Mesodermal cell (in vitro differentiated cells): ENCODE measurements at regions not wholly inside any gene's neighbourhood (a gene's known extent, or its start where the extent isn't known, plus 50 kb on each side); places are given as distances from the start of the nearest gene placed in this dataset.
"Not testable (repeated sequence)": the region's sequence is repeated elsewhere in the genome, so short reads cannot be mapped to it uniquely, and the experiment has no call there.

Experiments used
- H3K27ac ChIP-seq: 2 replicates; pipeline ENCODE4 v1.7.0; 2013; ENCODE audit warnings: mild to moderate bottlenecking, low read depth, low read length, moderate library complexity; ENCODE audit not compliant: severe bottlenecking
- H3K36me3 ChIP-seq: 2 replicates; pipeline ENCODE4 v1.7.1; 2013; ENCODE audit warnings: mild to moderate bottlenecking, low read length, moderate library complexity; ENCODE audit not compliant: control insufficient read depth, insufficient read depth
- H3K4me1 ChIP-seq: one replicate; pipeline ENCODE4 v1.7.1; 2013; ENCODE audit warnings: mild to moderate bottlenecking, low read length; ENCODE audit not compliant: insufficient read depth, control insufficient read depth, poor library complexity, severe bottlenecking
- H3K4me3 ChIP-seq: 2 replicates; pipeline ENCODE4 v1.7.0; 2013; ENCODE audit warnings: low read length, control low read depth, mild to moderate bottlenecking; ENCODE audit not compliant: insufficient read depth, poor library complexity, severe bottlenecking; ENCODE audit errors: extremely low read depth
- H3K9me3 ChIP-seq: 2 replicates; pipeline ENCODE4 v1.7.1; 2013; ENCODE audit warnings: mild to moderate bottlenecking, low read length, moderate library complexity; ENCODE audit not compliant: control insufficient read depth
- WGBS, 2 experiments: methylation state at CpG; one replicate each; pipeline ENCODE4 v1.1.5; 2013; ENCODE audit warnings: missing lambda C conversion rate in 2 of 2; ENCODE audit not compliant: insufficient coverage in 2 of 2; 5-methylcytosine and 5-hydroxymethylcytosine counted together

GRCh38 chr12:88367231-88367630 is 213.0 kb downstream of the KITLG start:
- no peak overlapping the region for H3K27ac ChIP-seq
- no peak overlapping the region for H3K4me3 ChIP-seq
- H3K4me1 ChIP-seq = no peaks in the 10 kb centered on the region
- no peaks in the 10 kb centered on the region for H3K36me3 ChIP-seq
- no peaks in the 10 kb centered on the region for H3K9me3 ChIP-seq

- not testable (repeated sequence) for H3K36me3 ChIP-seq, H3K4me1 ChIP-seq, H3K9me3 ChIP-seq, H3K27ac ChIP-seq, H3K4me3 ChIP-seq
- 70 to 82% methylated on average over 5 of the region's 5 CpGs for WGBS, 2 experiments
Observed at GRCh38 chr12:88368077-88368476, 212.2 kb downstream of the KITLG start.

- H3K4me1 ChIP-seq = no peaks in the 10 kb centered on the region
- no peaks in the 10 kb centered on the region for H3K36me3 ChIP-seq
- WGBS, 2 experiments = 92 to 94% methylated on average over 5 to 7 of the region's 7 CpGs
- no peak overlapping the region for H3K27ac ChIP-seq
- H3K9me3 ChIP-seq = no peaks in the 10 kb centered on the region
- no peak overlapping the region for H3K4me3 ChIP-seq
Observed at GRCh38 chr12:88371416-88372183, 208.7 kb downstream of the KITLG start.

DNA sequence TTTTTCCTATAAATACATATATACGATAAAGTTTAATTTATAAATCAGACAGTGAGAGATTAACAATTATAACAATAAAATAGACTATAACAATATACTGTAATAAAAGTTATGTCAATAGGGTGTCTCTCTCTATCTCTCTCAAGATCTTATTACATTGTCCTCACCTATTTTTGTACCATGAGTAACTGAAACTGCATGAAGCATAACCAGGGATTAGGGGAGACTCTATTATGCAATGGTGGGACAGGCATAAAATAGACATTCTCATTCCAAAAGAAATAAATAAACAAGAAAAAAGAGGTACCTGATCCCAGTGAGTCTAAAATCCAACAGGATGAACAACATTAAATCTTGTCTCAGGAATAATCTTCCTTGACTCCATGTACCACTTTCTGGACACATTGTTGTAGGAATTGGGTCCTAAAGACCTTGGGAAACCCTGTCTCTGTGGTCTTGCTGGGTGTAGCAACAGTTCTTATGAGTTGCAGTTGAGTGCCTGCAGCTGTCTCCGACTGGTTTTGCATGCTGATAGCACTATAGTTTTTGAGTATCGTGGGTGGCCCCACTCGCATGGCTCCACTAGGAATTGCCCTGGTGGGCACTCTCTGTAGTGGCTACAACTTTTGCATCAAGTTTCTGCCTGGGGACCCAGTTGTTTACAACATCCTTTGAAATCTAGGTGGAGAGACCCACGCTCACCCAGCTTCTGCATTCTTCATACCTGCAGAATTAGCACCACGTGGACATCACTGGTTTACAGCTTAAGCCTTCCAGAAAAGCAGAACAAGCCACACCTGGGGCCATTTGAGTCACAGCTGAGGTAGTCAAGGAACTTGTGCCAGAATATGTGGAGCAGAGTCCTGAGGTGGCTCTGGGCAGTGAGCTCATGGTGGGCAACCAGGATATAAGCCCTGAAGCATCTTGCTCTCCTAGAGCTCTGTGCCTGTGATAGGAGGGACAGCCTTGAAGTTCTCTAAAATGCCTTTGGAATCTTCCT is 204.7 kb downstream of the KITLG start:
- 94 to 100% methylated on average over 5 of the region's 6 CpGs for WGBS, 2 experiments
- Histone ChIP-seq H3K27ac (no peak overlapping the region), H3K9me3 (no peaks in the 10 kb centered on the region), H3K4me1 (no peaks in the 10 kb centered on the region), H3K4me3 (no peak overlapping the region), H3K36me3 (no peaks in the 10 kb centered on the region)

GRCh38 chr12:88377973-88378372 is 202.3 kb downstream of the KITLG start:
- H3K4me1 ChIP-seq = no peaks in the 10 kb centered on the region
- H3K9me3 ChIP-seq = no peaks in the 10 kb centered on the region
- H3K36me3 ChIP-seq = no peaks in the 10 kb centered on the region
- H3K4me3 ChIP-seq = no peak overlapping the region
- no peak overlapping the region for H3K27ac ChIP-seq

DNA sequence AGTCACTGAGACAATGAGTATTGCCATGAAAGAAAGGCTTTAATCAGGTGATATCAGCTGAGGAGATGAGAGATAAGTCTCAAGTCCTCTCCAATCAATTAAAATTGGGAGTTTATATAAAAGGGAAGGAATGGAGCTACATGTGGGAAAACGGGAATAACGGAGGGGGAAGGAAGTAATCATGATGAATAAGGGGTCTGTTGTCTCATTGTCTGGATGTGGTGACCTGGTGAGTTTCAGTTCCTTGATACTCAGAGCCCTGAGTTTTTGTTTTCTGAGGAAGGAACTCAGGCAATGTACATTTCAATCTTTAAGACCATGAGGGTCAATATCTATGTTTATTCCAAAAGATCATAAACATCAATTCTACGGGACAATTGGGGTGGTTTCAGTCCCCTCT is 198.8 kb downstream of the KITLG start:
- 73 to 92% methylated on average over 2 of the region's 3 CpGs for WGBS, 2 experiments
- H3K36me3 ChIP-seq = no peaks in the 10 kb centered on the region
- H3K4me3 ChIP-seq = no peak overlapping the region
- H3K27ac ChIP-seq = no peak overlapping the region
- no peaks in the 10 kb centered on the region for H3K4me1 ChIP-seq
- H3K9me3 ChIP-seq = peaks cover 3% of the 10 kb centered on the region

GRCh38 chr12:88383405-88383804 is 196.9 kb downstream of the KITLG start:
- H3K4me3 ChIP-seq = no peak overlapping the region
- no peak overlapping the region for H3K27ac ChIP-seq
- H3K9me3 ChIP-seq = peaks cover 3% of the 10 kb centered on the region
- 100% methylated on average over 1 of the region's 1 CpG; no CpG with 5 or more reads in 1 of the 2 experiments for WGBS, 2 experiments
- H3K4me1 ChIP-seq = no peaks in the 10 kb centered on the region
- no peaks in the 10 kb centered on the region for H3K36me3 ChIP-seq

DNA sequence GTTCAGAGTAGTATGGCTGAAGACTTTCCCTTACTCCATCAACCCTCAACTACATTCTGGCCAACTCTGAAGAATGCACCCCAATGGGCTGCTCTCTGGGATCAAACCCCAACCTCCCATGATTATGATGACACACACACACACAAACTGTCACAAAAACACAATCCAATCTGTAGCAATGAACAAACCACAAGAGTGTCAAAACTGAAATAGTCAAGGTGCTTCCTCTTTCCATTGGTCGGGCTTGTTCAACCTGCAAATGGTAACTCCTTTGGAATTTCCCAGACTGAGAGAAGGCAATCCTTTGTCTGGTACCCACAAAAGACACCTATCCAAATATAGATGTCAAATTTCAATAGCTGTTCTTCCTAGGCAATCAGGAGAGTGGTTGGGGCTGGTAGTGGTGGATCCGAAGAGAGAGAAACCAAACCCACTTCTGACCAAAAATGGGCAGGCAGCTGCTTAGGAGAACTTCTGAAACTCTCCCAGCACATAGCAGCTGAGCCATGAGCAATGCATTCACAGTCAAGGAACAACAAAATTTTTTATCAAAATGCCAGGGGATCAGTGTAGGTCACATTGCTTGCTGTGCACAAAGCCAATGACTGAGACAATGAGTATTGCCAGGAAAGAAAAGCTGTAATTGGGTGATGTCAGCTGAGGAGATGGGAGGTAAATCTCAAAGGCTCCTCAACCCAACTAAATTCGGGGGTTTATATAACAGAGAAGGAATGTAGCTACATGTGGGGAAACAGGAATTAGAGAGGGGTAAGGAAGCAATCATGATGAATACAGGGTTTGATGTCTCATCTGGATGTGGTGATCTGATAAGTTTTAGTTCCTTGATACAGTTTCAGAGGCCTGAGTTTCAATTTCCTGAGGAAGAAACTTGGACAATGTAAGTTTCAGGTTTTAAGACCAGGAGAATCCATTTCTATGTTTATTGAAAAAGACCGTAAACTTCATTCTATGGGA is 191.4 kb downstream of the KITLG start:
- Histone ChIP-seq H3K36me3 (no peaks in the 10 kb centered on the region), H3K27ac (no peak overlapping the region), H3K9me3 (peaks cover 3% of the 10 kb centered on the region), H3K4me1 (peaks cover 6% of the 10 kb centered on the region), H3K4me3 (no peak overlapping the region)
- 100% methylated on average over 1 to 3 of the region's 4 CpGs for WGBS, 2 experiments

- Histone ChIP-seq H3K4me1 (peaks cover 6% of the 10 kb centered on the region), H3K4me3 (no peak overlapping the region), H3K27ac (no peak overlapping the region), H3K9me3 (no peaks in the 10 kb centered on the region), H3K36me3 (no peaks in the 10 kb centered on the region)
- 84 to 90% methylated on average over 2 to 3 of the region's 3 CpGs for WGBS, 2 experiments
Observed at GRCh38 chr12:88390811-88391210, 189.5 kb downstream of the KITLG start.

DNA sequence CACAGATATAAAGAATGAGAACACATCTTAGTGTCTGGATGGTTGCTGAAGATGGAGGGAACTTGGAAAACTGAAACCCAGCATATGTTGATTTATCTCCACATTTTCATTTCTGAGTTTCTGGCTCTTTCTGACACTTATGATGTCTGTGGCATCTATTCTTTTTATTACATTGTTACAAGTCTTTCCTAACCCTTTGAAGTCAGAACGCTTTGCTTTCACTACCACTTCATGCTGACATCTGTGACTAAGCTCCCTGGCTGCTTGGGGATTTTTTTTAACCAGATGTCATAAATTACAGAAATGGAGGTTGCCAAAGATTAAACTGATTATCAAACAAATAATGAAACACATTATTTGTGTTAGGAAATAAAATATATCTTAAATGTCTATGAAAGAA is 188.7 kb downstream of the KITLG start:
- peaks cover 6% of the 10 kb centered on the region for H3K4me1 ChIP-seq

More for the DNA sequence above, 188.7 kb downstream of the KITLG start:
- Histone ChIP-seq H3K27ac (no peak overlapping the region), H3K4me3 (no peak overlapping the region), H3K36me3 (no peaks in the 10 kb centered on the region), H3K9me3 (no peaks in the 10 kb centered on the region)
- no CpG with 5 or more reads among the region's 1 CpG for WGBS, 2 experiments
